Lower lobe of right lung (tissue), 2 donors: ENCODE measurements at regions not wholly inside any gene's neighbourhood (a gene's known extent, or its start where the extent isn't known, plus 50 kb on each side); places are given as distances from the start of the nearest gene placed in this dataset.

Source experiments
- ATAC-seq, 2 donors: fragments of 200-7000 bp; cut with Tn5 transposase; one replicate each; pipeline ENCODE4 v1.9.1; 2020 to 2022; ENCODE audit warnings: mild to moderate bottlenecking in 2 of 2, moderate library complexity in 2 of 2
- DNase-seq: peaks from one replicate; pipeline ENCODE4 v3.0.0-alpha.2; 2020
- H3K27ac ChIP-seq: fragments of 200-600 bp; one replicate; pipeline ENCODE4 v1.8.0; 2022
- H3K27me3 ChIP-seq: fragments of 200-600 bp; one replicate; pipeline ENCODE4 v1.8.0; 2022; ENCODE audit warnings: low read depth
- H3K36me3 ChIP-seq: fragments of 200-600 bp; one replicate; pipeline ENCODE4 v1.8.0; 2022; ENCODE audit warnings: mild to moderate bottlenecking
- H3K4me1 ChIP-seq: fragments of 200-600 bp; one replicate; pipeline ENCODE4 v1.8.0; 2022
- H3K4me3 ChIP-seq: fragments of 200-600 bp; one replicate; pipeline ENCODE4 v1.8.0; 2022; ENCODE audit warnings: mild to moderate bottlenecking
- H3K9me3 ChIP-seq: fragments of 200-600 bp; one replicate; pipeline ENCODE4 v1.8.0; 2022
- intact Hi-C: fragments of 100-400 bp; cut with DNase I; formaldehyde crosslinking; loops from one replicate; pipeline ENCODE4 v1.11.0; 2022
- TF ChIP-seq, protein P1 (sequence below): fragments of 200-600 bp; IDR thresholded peaks from one replicate; pipeline ENCODE4 v1.8.0; 2022; ENCODE audit warnings: antibody characterized with exemption, mild to moderate bottlenecking
- donor health status: DM: no; HTN: yes; CAD: no; lungs with severe emphysema.

DNA sequence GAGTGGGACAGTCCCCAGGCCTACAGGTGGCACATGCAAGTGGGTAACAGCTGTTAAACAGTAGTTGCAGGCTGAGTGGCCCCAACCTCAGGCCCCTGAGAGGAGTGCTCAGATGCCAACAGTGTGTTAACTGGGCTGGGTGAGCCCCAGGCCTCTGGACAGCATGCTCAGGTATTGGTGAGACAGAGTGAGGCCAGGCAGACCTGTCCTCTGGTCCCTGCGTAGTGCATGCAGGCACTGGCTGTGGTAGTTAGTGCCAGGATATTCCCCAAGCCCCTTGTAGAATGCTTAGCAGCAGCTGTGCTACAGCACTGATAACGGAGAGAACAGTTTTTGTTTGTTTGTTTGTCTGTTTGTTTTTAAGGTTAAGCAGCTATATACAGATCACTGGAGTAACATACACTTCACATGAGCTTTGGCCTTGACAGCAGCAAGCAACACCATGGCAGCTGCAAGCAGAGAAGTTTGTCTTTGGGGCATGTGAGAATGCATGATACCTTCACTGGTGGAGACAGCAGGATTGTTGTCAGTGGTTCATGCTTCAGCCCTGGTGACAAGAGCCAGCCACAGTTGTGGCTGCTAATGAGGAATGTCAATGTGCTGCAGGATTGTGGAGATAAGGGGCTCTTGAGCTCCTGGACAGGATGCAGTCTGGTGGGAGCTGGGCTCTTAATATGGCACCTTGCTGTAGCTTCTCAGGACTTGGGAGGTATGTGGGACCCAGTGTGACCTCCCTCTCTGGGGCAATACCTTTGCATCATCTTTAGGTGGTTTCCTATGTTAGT lies 614.4 kb downstream of the CDH11 start:
- no peak overlapping the region for H3K4me3 ChIP-seq
- H3K9me3 ChIP-seq, result peaks cover 4% of the 10 kb centered on the region
- H3K4me1 ChIP-seq, result no peaks in the 10 kb centered on the region
- intact Hi-C loops, result no loop called here
- TF ChIP-seq, protein P1, sequence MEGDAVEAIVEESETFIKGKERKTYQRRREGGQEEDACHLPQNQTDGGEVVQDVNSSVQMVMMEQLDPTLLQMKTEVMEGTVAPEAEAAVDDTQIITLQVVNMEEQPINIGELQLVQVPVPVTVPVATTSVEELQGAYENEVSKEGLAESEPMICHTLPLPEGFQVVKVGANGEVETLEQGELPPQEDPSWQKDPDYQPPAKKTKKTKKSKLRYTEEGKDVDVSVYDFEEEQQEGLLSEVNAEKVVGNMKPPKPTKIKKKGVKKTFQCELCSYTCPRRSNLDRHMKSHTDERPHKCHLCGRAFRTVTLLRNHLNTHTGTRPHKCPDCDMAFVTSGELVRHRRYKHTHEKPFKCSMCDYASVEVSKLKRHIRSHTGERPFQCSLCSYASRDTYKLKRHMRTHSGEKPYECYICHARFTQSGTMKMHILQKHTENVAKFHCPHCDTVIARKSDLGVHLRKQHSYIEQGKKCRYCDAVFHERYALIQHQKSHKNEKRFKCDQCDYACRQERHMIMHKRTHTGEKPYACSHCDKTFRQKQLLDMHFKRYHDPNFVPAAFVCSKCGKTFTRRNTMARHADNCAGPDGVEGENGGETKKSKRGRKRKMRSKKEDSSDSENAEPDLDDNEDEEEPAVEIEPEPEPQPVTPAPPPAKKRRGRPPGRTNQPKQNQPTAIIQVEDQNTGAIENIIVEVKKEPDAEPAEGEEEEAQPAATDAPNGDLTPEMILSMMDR, result no peak
- DNase-seq (no peak), ATAC-seq (no peak)
- H3K36me3 ChIP-seq, result no peaks in the 10 kb centered on the region
- no peak overlapping the region for H3K27ac ChIP-seq
- H3K27me3 ChIP-seq, result no peaks in the 10 kb centered on the region

DNA sequence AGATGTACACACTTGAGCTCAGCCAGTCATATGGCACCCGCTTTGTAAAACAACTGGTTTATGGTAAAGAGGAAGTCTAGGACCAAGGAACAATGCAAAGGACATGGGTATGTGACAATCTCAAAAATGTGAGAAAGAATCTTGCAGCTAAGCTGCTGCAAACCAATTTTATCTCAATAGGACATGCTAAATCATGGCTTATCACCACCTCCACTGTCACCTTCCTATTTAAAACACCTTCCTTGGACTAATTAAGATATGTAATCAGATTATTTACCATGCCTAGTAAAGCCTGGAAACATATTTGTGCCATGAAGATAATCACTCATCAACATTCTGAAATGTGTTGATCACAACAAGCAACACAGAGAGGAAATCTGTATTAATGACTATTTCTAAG lies 622.7 kb downstream of the CDH11 start:
- H3K4me3 ChIP-seq, result no peak overlapping the region
- no peak for ATAC-seq

DNA sequence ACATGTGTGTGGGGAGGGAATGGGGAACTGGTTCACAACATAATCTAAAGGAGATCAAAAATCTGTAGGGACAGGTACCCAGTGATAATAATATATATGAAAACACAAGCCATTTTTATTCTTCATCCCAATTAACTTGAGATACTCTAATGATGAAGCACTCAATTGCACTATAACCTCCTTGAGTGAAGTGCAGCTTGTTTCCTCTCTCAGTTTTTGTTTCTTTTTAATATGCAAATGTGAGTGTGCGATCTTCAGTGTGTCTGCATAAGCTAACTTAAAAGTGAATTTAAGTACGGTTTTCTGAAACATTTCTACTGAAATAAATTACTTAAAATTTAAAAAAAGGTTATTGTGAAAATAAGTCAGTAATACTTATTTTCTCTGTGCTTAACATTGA lies 623.5 kb downstream of the CDH11 start:
- no peaks in the 10 kb centered on the region for H3K4me1 ChIP-seq
- no peak overlapping the region for H3K27ac ChIP-seq
- no peak for ATAC-seq
- DNase-seq, result no peak
- no peaks in the 10 kb centered on the region for H3K9me3 ChIP-seq
- no peaks in the 10 kb centered on the region for H3K27me3 ChIP-seq
- H3K36me3 ChIP-seq, result no peaks in the 10 kb centered on the region
- intact Hi-C loops, result no loop called here
- H3K4me3 ChIP-seq, result no peak overlapping the region
- TF ChIP-seq, protein P1, result no peak

More for the DNA sequence above, 622.7 kb downstream of the CDH11 start:
- TF ChIP-seq, protein P1, result no peak
- DNase-seq, result no peak
- Histone ChIP-seq H3K9me3 (no peaks in the 10 kb centered on the region), H3K36me3 (no peaks in the 10 kb centered on the region), H3K27ac (no peak overlapping the region), H3K4me1 (no peaks in the 10 kb centered on the region), H3K27me3 (no peaks in the 10 kb centered on the region)
- intact Hi-C loops, result no loop called here

DNA sequence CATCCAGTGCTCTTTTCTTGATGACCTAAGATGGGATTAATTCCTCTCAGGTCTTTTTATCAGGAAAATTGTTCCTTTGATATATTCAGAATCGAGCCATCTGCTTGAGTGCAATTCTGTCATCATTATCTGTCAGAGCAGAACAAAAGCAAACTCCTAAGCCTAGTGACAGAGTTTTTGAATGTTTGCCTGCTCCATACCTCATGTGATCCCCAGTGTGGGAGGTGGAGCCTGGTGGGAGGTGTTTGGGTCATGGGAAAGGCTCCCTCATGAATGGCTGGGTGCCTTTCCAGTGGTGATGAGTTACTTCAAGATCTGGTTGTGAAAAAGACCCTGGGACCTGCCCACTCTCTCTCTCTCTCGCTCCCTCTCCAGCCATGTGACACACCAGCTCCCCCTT lies 628.2 kb downstream of the CDH11 start:
- H3K4me1 ChIP-seq, result no peaks in the 10 kb centered on the region
- no peak overlapping the region for H3K4me3 ChIP-seq
- no peaks in the 10 kb centered on the region for H3K9me3 ChIP-seq
- no peak for DNase-seq
- TF ChIP-seq, protein P1, result no peak
- H3K27ac ChIP-seq, result no peak overlapping the region
- intact Hi-C loops, result no loop called here
- no peak for ATAC-seq
- no peaks in the 10 kb centered on the region for H3K27me3 ChIP-seq
- no peaks in the 10 kb centered on the region for H3K36me3 ChIP-seq

DNA sequence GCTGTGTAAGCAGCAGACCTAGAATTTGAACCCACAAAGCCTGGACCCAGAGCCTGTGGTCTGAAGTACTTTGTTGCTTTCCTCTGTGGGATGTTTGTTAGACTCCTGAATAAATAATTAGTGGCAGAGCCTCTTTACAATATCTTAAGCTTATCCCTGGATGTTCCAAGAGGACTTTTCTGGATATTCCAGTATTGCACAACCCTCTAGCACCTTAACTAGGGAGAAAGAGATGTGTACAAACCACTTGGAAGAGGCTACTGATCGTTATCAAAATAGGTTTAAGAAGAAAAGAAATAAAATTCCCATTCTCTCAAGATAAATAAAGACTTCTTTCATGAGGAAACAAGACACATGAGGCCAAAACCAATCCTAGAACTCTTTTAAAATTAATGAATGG lies 632.4 kb downstream of the CDH11 start:
- DNase-seq, result no peak
- no peaks in the 10 kb centered on the region for H3K36me3 ChIP-seq
- ATAC-seq, result peak in 1 of 2 donors; percentile 42
- intact Hi-C loops, result no loop called here
- no peaks in the 10 kb centered on the region for H3K27me3 ChIP-seq
- no peaks in the 10 kb centered on the region for H3K9me3 ChIP-seq
- no peak overlapping the region for H3K27ac ChIP-seq
- no peak overlapping the region for H3K4me3 ChIP-seq
- TF ChIP-seq, protein P1, result no peak
- no peaks in the 10 kb centered on the region for H3K4me1 ChIP-seq
